ENCODE measurements at regions not wholly inside any gene's neighbourhood (a gene's known extent, or its start where the extent isn't known, plus 50 kb on each side); places are given as distances from the start of the nearest gene placed in this dataset.

DNA sequence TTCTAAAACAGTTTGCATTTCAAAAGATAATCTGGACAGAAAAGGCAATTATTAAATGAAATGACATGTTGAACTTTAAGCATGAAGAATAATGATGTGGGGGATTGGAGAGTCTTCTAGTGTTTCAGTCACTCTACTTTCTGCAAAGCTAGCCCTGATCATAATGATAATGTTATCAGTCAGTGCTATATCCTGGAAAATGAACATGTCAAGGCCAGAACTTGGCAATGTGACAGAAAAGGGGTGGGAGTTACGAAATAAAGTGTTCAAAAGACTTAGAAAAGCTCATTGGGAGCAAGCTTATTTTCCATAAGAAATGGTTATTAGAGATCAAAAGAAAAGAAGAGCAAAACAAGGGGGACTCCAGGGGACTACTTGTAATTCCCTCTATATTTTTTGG lies 288.5 kb upstream of the SLC8A1 start:
- H3K36me3 ChIP-seq (ENCODE audit: control insufficient read depth in 4 of 4, insufficient read depth in 3 of 4, low read depth in 1 of 4, low read length in 3 of 4): no peaks in the 10 kb centered on the region
- TF ChIP-seq, protein P1, sequence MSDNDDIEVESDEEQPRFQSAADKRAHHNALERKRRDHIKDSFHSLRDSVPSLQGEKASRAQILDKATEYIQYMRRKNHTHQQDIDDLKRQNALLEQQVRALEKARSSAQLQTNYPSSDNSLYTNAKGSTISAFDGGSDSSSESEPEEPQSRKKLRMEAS (IDR thresholded peaks at IDR 0.05): no peak
- TF ChIP-seq, protein P2, sequence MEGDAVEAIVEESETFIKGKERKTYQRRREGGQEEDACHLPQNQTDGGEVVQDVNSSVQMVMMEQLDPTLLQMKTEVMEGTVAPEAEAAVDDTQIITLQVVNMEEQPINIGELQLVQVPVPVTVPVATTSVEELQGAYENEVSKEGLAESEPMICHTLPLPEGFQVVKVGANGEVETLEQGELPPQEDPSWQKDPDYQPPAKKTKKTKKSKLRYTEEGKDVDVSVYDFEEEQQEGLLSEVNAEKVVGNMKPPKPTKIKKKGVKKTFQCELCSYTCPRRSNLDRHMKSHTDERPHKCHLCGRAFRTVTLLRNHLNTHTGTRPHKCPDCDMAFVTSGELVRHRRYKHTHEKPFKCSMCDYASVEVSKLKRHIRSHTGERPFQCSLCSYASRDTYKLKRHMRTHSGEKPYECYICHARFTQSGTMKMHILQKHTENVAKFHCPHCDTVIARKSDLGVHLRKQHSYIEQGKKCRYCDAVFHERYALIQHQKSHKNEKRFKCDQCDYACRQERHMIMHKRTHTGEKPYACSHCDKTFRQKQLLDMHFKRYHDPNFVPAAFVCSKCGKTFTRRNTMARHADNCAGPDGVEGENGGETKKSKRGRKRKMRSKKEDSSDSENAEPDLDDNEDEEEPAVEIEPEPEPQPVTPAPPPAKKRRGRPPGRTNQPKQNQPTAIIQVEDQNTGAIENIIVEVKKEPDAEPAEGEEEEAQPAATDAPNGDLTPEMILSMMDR (IDR thresholded peaks at IDR 0.05; ENCODE audit: low read depth, low read length, missing input control): no peak
- TF ChIP-seq NR2F2 (IDR thresholded peaks at IDR 0.05): no peak
- no peak for TF ChIP-seq FOXA1 (IDR thresholded peaks at IDR 0.05)
- no peak for TF ChIP-seq REST (IDR thresholded peaks at IDR 0.05)
- no peak for TF ChIP-seq HNF4A (conservative IDR thresholded peaks at IDR 0.05)
- TF ChIP-seq JUND (IDR thresholded peaks at IDR 0.05): no peak
- TF ChIP-seq TAF1 (conservative IDR thresholded peaks at IDR 0.05): no peak
- no peak overlapping the region for H3K4me3 ChIP-seq (ENCODE audit: low read depth in 1 of 3, low read length in 3 of 3)
- no peak for DNase-seq (ENCODE audit: low spot score)
- no peak overlapping the region for H3K27ac ChIP-seq (ENCODE audit: low read depth in 1 of 2, low read length in 2 of 2)
- peaks cover 0 to 4% (median 0%) of the 10 kb centered on the region in 4 donors for H3K27me3 ChIP-seq (ENCODE audit: control insufficient read depth in 4 of 4, insufficient read depth in 4 of 4, low read length in 3 of 4)
- no peaks in the 10 kb centered on the region for H3K9me3 ChIP-seq (ENCODE audit: control insufficient read depth in 4 of 4, low read length in 3 of 4)
- no peak overlapping the region for H3K9ac ChIP-seq (ENCODE audit: low read depth in 1 of 2, low read length in 2 of 2)
- no peaks in the 10 kb centered on the region for H3K4me1 ChIP-seq (ENCODE audit: control insufficient read depth in 4 of 4, insufficient read depth in 4 of 4, low read length in 3 of 4)
- 43% methylated on average over 1 of the region's 1 CpG for WGBS

DNA sequence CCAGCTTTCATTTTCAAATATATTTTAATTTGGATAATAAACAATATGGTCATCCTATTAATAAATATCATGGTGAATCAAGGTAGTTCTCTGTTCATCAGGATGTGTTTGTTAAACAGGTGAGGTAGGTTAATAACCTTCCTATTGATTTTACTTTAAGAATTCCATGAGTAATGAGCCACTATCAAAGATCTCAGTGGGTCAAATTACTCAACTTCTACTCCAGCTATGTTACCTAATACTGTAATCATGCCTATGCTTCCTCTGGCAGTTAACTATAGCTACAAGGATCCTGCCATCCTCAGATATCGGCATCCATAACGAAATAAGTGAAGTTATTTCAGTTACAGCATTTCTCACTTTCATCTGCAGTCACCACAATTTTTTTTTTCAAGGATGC lies 289.6 kb upstream of the SLC8A1 start:
- H3K27me3 ChIP-seq (ENCODE audit: control insufficient read depth in 4 of 4, insufficient read depth in 4 of 4, low read length in 3 of 4): peaks cover 0 to 4% (median 0%) of the 10 kb centered on the region in 4 donors
- H3K9me3 ChIP-seq (ENCODE audit: control insufficient read depth in 4 of 4, low read length in 3 of 4): no peaks in the 10 kb centered on the region
- H3K4me1 ChIP-seq (ENCODE audit: control insufficient read depth in 4 of 4, insufficient read depth in 4 of 4, low read length in 3 of 4): no peaks in the 10 kb centered on the region
- TF ChIP-seq RAD21 (IDR thresholded peaks at IDR 0.05): no peak
- TF ChIP-seq JUND (IDR thresholded peaks at IDR 0.05): no peak
- TF ChIP-seq FOXA2 (IDR thresholded peaks at IDR 0.05): no peak
- no peak for TF ChIP-seq NR2F2 (IDR thresholded peaks at IDR 0.05)
- TF ChIP-seq, protein P2 (IDR thresholded peaks at IDR 0.05; ENCODE audit: low read depth, low read length, missing input control): no peak
- TF ChIP-seq, protein P3, sequence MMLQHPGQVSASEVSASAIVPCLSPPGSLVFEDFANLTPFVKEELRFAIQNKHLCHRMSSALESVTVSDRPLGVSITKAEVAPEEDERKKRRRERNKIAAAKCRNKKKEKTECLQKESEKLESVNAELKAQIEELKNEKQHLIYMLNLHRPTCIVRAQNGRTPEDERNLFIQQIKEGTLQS (IDR thresholded peaks at IDR 0.05): no peak
- TF ChIP-seq SP1 (IDR thresholded peaks at IDR 0.05): no peak
- TF ChIP-seq EGR1 (IDR thresholded peaks at IDR 0.05; ENCODE audit: low read depth in 2 of 2): no peak
- no peak for TF ChIP-seq FOXA1 (IDR thresholded peaks at IDR 0.05)
- TF ChIP-seq YY1 (IDR thresholded peaks at IDR 0.05): no peak
- TF ChIP-seq TAF1 (conservative IDR thresholded peaks at IDR 0.05): no peak
- TF ChIP-seq ZBTB33 (IDR thresholded peaks at IDR 0.05): no peak
- TF ChIP-seq, protein P1 (IDR thresholded peaks at IDR 0.05): no peak
- no peak for TF ChIP-seq REST (IDR thresholded peaks at IDR 0.05)
- no peak for TF ChIP-seq HNF4A (conservative IDR thresholded peaks at IDR 0.05)
- no peak for TF ChIP-seq RXRA (IDR thresholded peaks at IDR 0.05)
- no peak for TF ChIP-seq GABPA (IDR thresholded peaks at IDR 0.05 in 1 of 2, conservative IDR thresholded peaks at IDR 0.05 in 1 of 2)
- no peak for TF ChIP-seq HNF4G (IDR thresholded peaks at IDR 0.05)
- H3K4me3 ChIP-seq (ENCODE audit: low read depth in 1 of 3, low read length in 3 of 3): no peak overlapping the region
- no peak overlapping the region for H3K9ac ChIP-seq (ENCODE audit: low read depth in 1 of 2, low read length in 2 of 2)
- no peak overlapping the region for H3K27ac ChIP-seq (ENCODE audit: low read depth in 1 of 2, low read length in 2 of 2)
- H3K36me3 ChIP-seq (ENCODE audit: control insufficient read depth in 4 of 4, insufficient read depth in 3 of 4, low read depth in 1 of 4, low read length in 3 of 4): no peaks in the 10 kb centered on the region
- DNase-seq (ENCODE audit: low spot score): no peak
- 78% methylated on average over 2 of the region's 2 CpGs for WGBS
